ENCODE measurements at regions not wholly inside any gene's neighbourhood (a gene's known extent, or its start where the extent isn't known, plus 50 kb on each side); places are given as distances from the start of the nearest gene placed in this dataset.

- no peak for TF ChIP-seq CTCF (conservative IDR thresholded peaks at IDR 0.05 in 1 of 2, IDR thresholded peaks at IDR 0.05 in 1 of 2; ENCODE audit: low read depth in 1 of 2, low read length in 2 of 2)
- no peak for TF ChIP-seq EZH2 (IDR thresholded peaks at IDR 0.05; ENCODE audit: low read length, missing control alignments)
Observed at GRCh38 chr11:103744496-103745153, 291.8 kb upstream of the DDI1 start.
